H9 (cell line): ENCODE measurements at regions not wholly inside any gene's neighbourhood (a gene's known extent, or its start where the extent isn't known, plus 50 kb on each side); places are given as distances from the start of the nearest gene placed in this dataset.
A peak's percentile ranks its signal among the peaks of the same experiment; 100 is the strongest.

Experiments used
- DNase-seq: peaks from one replicate; pipeline ENCODE4 v3.0.0-alpha.2; 2017
- H2AFZ ChIP-seq: one replicate; pipeline ENCODE4 v1.6.1; 2013; ENCODE audit warnings: mild to moderate bottlenecking, low read length, control low read depth, moderate library complexity
- H2AK5ac ChIP-seq: 2 replicates; pipeline ENCODE4 v1.6.1; 2013; ENCODE audit warnings: low read length, control low read depth, mixed read lengths; ENCODE audit not compliant: insufficient read length
- H2BK120ac ChIP-seq: one replicate; pipeline ENCODE4 v1.6.1; 2013; ENCODE audit warnings: low read depth, mild to moderate bottlenecking, low read length, control low read depth, inconsistent platforms; ENCODE audit not compliant: poor library complexity, severe bottlenecking
- H2BK12ac ChIP-seq: 2 replicates; pipeline ENCODE4 v1.6.1; 2013; ENCODE audit warnings: low read length, control low read depth, mixed read lengths, low read depth; ENCODE audit not compliant: insufficient read length
- H2BK15ac ChIP-seq: 2 replicates; pipeline ENCODE4 v1.6.1; 2013; ENCODE audit warnings: low read depth, low read length, control low read depth
- H2BK20ac ChIP-seq: one replicate; pipeline ENCODE4 v1.6.1; 2013; ENCODE audit warnings: low read depth, mild to moderate bottlenecking, low read length, control low read depth, inconsistent platforms; ENCODE audit not compliant: poor library complexity, severe bottlenecking
- H2BK5ac ChIP-seq: 2 replicates; pipeline ENCODE4 v1.6.1; 2013; ENCODE audit warnings: low read length, control low read depth, mixed read lengths; ENCODE audit not compliant: insufficient read length
- H3K14ac ChIP-seq: 2 replicates; pipeline ENCODE4 v1.6.1; 2013; ENCODE audit warnings: low read length, control low read depth; ENCODE audit not compliant: insufficient read depth
- H3K18ac ChIP-seq: 2 replicates; pipeline ENCODE4 v1.6.1; 2013; ENCODE audit warnings: low read depth, mild to moderate bottlenecking, mixed read lengths, low read length, control low read depth; ENCODE audit not compliant: insufficient read length
- H3K23ac ChIP-seq: 2 replicates; pipeline ENCODE4 v1.6.1; 2013; ENCODE audit warnings: low read length, control low read depth, mixed read lengths, low read depth; ENCODE audit not compliant: insufficient read length
- H3K23me2 ChIP-seq: 2 replicates; pipeline ENCODE4 v1.6.1; 2013; ENCODE audit warnings: low read depth, mild to moderate bottlenecking, mixed read lengths, low read length, control low read depth; ENCODE audit not compliant: insufficient read length, poor library complexity, severe bottlenecking
- H3K27ac ChIP-seq: 2 replicates; pipeline ENCODE4 v1.5.1; 2013; ENCODE audit warnings: low read length, control low read depth, mixed read lengths, low read depth; ENCODE audit not compliant: insufficient read length
- H3K27me3 ChIP-seq: 2 replicates; pipeline ENCODE4 v1.6.1; 2013; ENCODE audit warnings: low read length, control low read depth, inconsistent platforms; ENCODE audit not compliant: insufficient read depth
- H3K4ac ChIP-seq: 2 replicates; pipeline ENCODE4 v1.6.1; 2013; ENCODE audit warnings: low read depth, mild to moderate bottlenecking, control low read depth, inconsistent platforms, low read length, moderate library complexity
- H3K4me1 ChIP-seq: 2 replicates; pipeline ENCODE4 v1.6.1; 2013; ENCODE audit warnings: low read length, control low read depth, inconsistent platforms; ENCODE audit not compliant: insufficient read depth
- H3K4me2 ChIP-seq: 2 replicates; pipeline ENCODE4 v1.6.1; 2013; ENCODE audit warnings: low read length, control low read depth, mixed read lengths; ENCODE audit not compliant: insufficient read length, insufficient read depth
- H3K56ac ChIP-seq: 2 replicates; pipeline ENCODE4 v1.6.1; 2013; ENCODE audit warnings: low read depth, mild to moderate bottlenecking, mixed read lengths, low read length, control low read depth; ENCODE audit not compliant: insufficient read length
- H3K79me1 ChIP-seq: 2 replicates; pipeline ENCODE4 v1.6.1; 2013; ENCODE audit warnings: low read depth, mild to moderate bottlenecking, moderate library complexity, low read length, control low read depth, inconsistent platforms; ENCODE audit not compliant: insufficient read depth, poor library complexity, severe bottlenecking
- H3K79me2 ChIP-seq: 2 replicates; pipeline ENCODE4 v1.6.1; 2013; ENCODE audit warnings: low read length, control low read depth, inconsistent platforms; ENCODE audit not compliant: insufficient read depth
- H3K9ac ChIP-seq: 2 replicates; pipeline ENCODE4 v1.6.1; 2013; ENCODE audit warnings: low read length, control low read depth, mixed read lengths; ENCODE audit not compliant: insufficient read length; ENCODE audit errors: extremely low read depth
- H3K9me3 ChIP-seq: one replicate; pipeline ENCODE4 v1.6.1; 2013; ENCODE audit warnings: low read depth, low read length, inconsistent platforms; ENCODE audit not compliant: control insufficient read depth
- H3T11ph ChIP-seq: one replicate; pipeline ENCODE4 v1.6.1; 2013; ENCODE audit warnings: mild to moderate bottlenecking, low read length, control low read depth, inconsistent platforms
- H4K20me1 ChIP-seq: one replicate; pipeline ENCODE4 v1.6.1; 2013; ENCODE audit not compliant: control insufficient read depth, insufficient read length, insufficient read depth
- H4K5ac ChIP-seq: 2 replicates; pipeline ENCODE4 v1.6.1; 2013; ENCODE audit warnings: low read depth, mild to moderate bottlenecking, mixed read lengths, low read length, control low read depth; ENCODE audit not compliant: insufficient read length
- H4K8ac ChIP-seq: replicated peaks from 2 replicates; pipeline ENCODE4 v1.6.1; 2013; ENCODE audit warnings: low read length, control low read depth, mixed read lengths, low read depth; ENCODE audit not compliant: insufficient read length
- H4K91ac ChIP-seq: 2 replicates; pipeline ENCODE4 v1.6.1; 2013; ENCODE audit warnings: low read depth, mild to moderate bottlenecking, moderate library complexity, mixed read lengths, low read length, control low read depth; ENCODE audit not compliant: insufficient read length
- H3K27ac Mint-ChIP-seq, 3 experiments: 2 replicates in 2 of 3; 3 replicates in 1 of 3; pipeline ENCODE4 v1.8.0; 2020 to 2021; ENCODE audit warnings: mixed read lengths in 3 of 3, mild to moderate bottlenecking in 1 of 3, moderate library complexity in 1 of 3
- H3K27me3 Mint-ChIP-seq: 2 replicates; pipeline ENCODE4 v1.8.0; 2021; ENCODE audit warnings: low read depth, mild to moderate bottlenecking, moderate library complexity, mixed read lengths
- H3K36me3 Mint-ChIP-seq, 3 experiments: 2 replicates in 2 of 3; 3 replicates in 1 of 3; pipeline ENCODE4 v1.8.0; 2020 to 2021; ENCODE audit warnings: low read depth in 3 of 3, mixed read lengths in 3 of 3; ENCODE audit not compliant: insufficient read depth in 1 of 3
- H3K4me1 Mint-ChIP-seq, 2 experiments: 2 replicates each; pipeline ENCODE4 v1.8.0; 2020; ENCODE audit warnings: mixed read lengths in 2 of 2
- H3K4me3 Mint-ChIP-seq, 2 experiments: 2 replicates in 1 of 2; 3 replicates in 1 of 2; pipeline ENCODE4 v1.8.0; 2020 to 2021; ENCODE audit warnings: mild to moderate bottlenecking in 2 of 2, mixed read lengths in 2 of 2, moderate library complexity in 1 of 2
- H3K9me3 Mint-ChIP-seq, 2 experiments: 2 replicates in 1 of 2; 3 replicates in 1 of 2; pipeline ENCODE4 v1.8.0; 2020; ENCODE audit warnings: mild to moderate bottlenecking in 2 of 2, mixed read lengths in 2 of 2, moderate library complexity in 1 of 2
- WGBS: extraction: QIAGEN DNeasy Blood & Tissue Kit; methylation state at CpG from one replicate; pipeline ENCODE4 v1.1.7; 2013; ENCODE audit warnings: missing lambda C conversion rate, low lambda C conversion rate, mixed read lengths; ENCODE audit not compliant: insufficient read length; ENCODE audit errors: extremely low coverage; 5-methylcytosine and 5-hydroxymethylcytosine counted together
- TF ChIP-seq, protein P1 (sequence below): fragments of 200-600 bp; sonication (generic); conservative IDR thresholded peaks from 3 replicates; pipeline ENCODE4 v1.8.0; 2021; ENCODE audit warnings: antibody characterized with exemption, mild to moderate bottlenecking

DNA sequence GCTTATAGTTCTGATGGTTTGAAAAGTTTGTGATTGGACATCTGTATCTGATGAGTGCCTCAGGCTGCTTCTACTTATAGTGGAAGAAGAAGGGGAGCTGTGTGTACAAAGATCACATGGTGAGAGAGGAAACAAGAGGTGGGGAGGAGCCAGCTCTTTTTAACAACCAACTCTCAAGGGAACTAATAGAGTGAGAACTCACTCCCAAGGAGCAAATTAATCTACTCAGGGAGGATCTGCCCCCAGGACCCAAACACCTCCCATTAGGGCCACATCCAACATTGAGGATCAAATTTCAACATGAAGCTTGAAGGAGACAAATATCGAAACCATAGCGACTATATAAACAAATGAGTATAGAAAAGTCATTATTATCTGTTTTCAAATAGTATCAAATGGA, 64.7 kb upstream of the PRLR start:
- H2AK5ac ChIP-seq, result no peak overlapping the region
- TF ChIP-seq, protein P1, sequence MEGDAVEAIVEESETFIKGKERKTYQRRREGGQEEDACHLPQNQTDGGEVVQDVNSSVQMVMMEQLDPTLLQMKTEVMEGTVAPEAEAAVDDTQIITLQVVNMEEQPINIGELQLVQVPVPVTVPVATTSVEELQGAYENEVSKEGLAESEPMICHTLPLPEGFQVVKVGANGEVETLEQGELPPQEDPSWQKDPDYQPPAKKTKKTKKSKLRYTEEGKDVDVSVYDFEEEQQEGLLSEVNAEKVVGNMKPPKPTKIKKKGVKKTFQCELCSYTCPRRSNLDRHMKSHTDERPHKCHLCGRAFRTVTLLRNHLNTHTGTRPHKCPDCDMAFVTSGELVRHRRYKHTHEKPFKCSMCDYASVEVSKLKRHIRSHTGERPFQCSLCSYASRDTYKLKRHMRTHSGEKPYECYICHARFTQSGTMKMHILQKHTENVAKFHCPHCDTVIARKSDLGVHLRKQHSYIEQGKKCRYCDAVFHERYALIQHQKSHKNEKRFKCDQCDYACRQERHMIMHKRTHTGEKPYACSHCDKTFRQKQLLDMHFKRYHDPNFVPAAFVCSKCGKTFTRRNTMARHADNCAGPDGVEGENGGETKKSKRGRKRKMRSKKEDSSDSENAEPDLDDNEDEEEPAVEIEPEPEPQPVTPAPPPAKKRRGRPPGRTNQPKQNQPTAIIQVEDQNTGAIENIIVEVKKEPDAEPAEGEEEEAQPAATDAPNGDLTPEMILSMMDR, result no peak
- no peaks in the 10 kb centered on the region for H3K4me1 ChIP-seq
- peaks cover 19 to 25% of the 10 kb centered on the region in 2 experiments for H3K9me3 Mint-ChIP-seq
- no peak overlapping the region for H2BK20ac ChIP-seq
- no peak overlapping the region for H3K23ac ChIP-seq
- H3K36me3 Mint-ChIP-seq, result peaks cover 0 to 23% (median 8%) of the 10 kb centered on the region in 3 experiments; a peak in 5 of 7 replicates
- no peak overlapping the region for H2BK12ac ChIP-seq
- H3K56ac ChIP-seq, result no peak overlapping the region
- H3K27ac Mint-ChIP-seq, result peak overlapping the region in 1 of 3 experiments; percentile 47; a peak in 1 of 7 replicates
- H3K4me3 Mint-ChIP-seq, result no peak overlapping the region
- H3K4ac ChIP-seq, result no peak overlapping the region
- WGBS, result no CpG with 5 or more reads among the region's 2 CpGs
- peaks cover 4% of the 10 kb centered on the region in 2 experiments for H3K4me1 Mint-ChIP-seq
- no peaks in the 10 kb centered on the region for H4K20me1 ChIP-seq
- H3K9me3 ChIP-seq, result no peaks in the 10 kb centered on the region
- H3K79me1 ChIP-seq, result no peaks in the 10 kb centered on the region
- H3T11ph ChIP-seq, result no peak overlapping the region
- H4K91ac ChIP-seq, result no peak overlapping the region
- no peak overlapping the region for H3K27ac ChIP-seq
- no peak overlapping the region for H2BK15ac ChIP-seq
- no peak overlapping the region for H2BK5ac ChIP-seq
- no peak overlapping the region for H3K4me2 ChIP-seq
- no peak for DNase-seq
- H3K23me2 ChIP-seq, result no peaks in the 10 kb centered on the region
- H2BK120ac ChIP-seq, result no peak overlapping the region
- H3K27me3 ChIP-seq, result no peaks in the 10 kb centered on the region
- no peaks in the 10 kb centered on the region for H3K27me3 Mint-ChIP-seq
- no peaks in the 10 kb centered on the region for H3K79me2 ChIP-seq
- H4K8ac ChIP-seq, result no peak overlapping the region
- no peak overlapping the region for H4K5ac ChIP-seq
- H3K14ac ChIP-seq, result no peak overlapping the region
- H3K9ac ChIP-seq, result no peak overlapping the region
- no peak overlapping the region for H2AFZ ChIP-seq
- H3K18ac ChIP-seq, result no peak overlapping the region
